OCI-LY7 (cell line): ENCODE measurements at regions not wholly inside any gene's neighbourhood (a gene's known extent, or its start where the extent isn't known, plus 50 kb on each side); places are given as distances from the start of the nearest gene placed in this dataset.

Source experiments
- BruUV-seq: library from RNA; stranded (reverse); fragments of 400-500 nt; replicated peaks from 2 replicates; lab custom pipeline; 2021; lab: Mats Ljungman, UMichigan
- CTCF ChIA-PET: fragments of 300-600 bp; sonication (Branson Sonifier 250); formaldehyde crosslinking; loops from one replicate; lab custom pipeline; 2022; ENCODE audit warnings: antibody characterized with exemption; ENCODE audit not compliant: unreplicated experiment; lab: Charles Lee
- POLR2A ChIA-PET: fragments of 300-600 bp; sonication (Branson Sonifier 250); formaldehyde crosslinking; loops from one replicate; lab custom pipeline; 2022; ENCODE audit warnings: antibody characterized with exemption; lab: Charles Lee
- DNase-seq: peaks from one replicate; pipeline ENCODE4 v3.0.0-alpha.2; 2015; ENCODE audit warnings: low spot score
- H2AFZ ChIP-seq: fragments of 200-600 bp; sonication (generic), shearing (Covaris generic); 2 replicates; pipeline ENCODE4 v1.6.1; 2014; ENCODE audit warnings: mild to moderate bottlenecking, antibody characterized with exemption, low read length, moderate library complexity
- H3K27ac ChIP-seq: fragments of 200-600 bp; sonication (generic); 2 replicates; pipeline ENCODE4 v1.5.1; 2014; ENCODE audit warnings: mixed run types, low read depth, mild to moderate bottlenecking, moderate library complexity, low read length, inconsistent platforms; ENCODE audit not compliant: poor library complexity, severe bottlenecking
- H3K36me3 ChIP-seq: fragments of 200-600 bp; sonication (generic); 2 replicates; pipeline ENCODE4 v1.6.1; 2014; ENCODE audit warnings: mild to moderate bottlenecking, antibody characterized with exemption, low read length, moderate library complexity, mixed read lengths; ENCODE audit not compliant: insufficient read depth
- H3K4me1 ChIP-seq: fragments of 200-600 bp; sonication (generic); 2 replicates; pipeline ENCODE4 v1.5.1; 2014; ENCODE audit warnings: mild to moderate bottlenecking, low read length; ENCODE audit not compliant: insufficient read depth, poor library complexity, severe bottlenecking
- H3K4me2 ChIP-seq: fragments of 200-600 bp; sonication (generic); 2 replicates; pipeline ENCODE4 v1.6.1; 2014; ENCODE audit warnings: mild to moderate bottlenecking, low read length
- H3K4me3 ChIP-seq: fragments of 200-600 bp; sonication (generic); 2 replicates; pipeline ENCODE4 v1.5.1; 2014; ENCODE audit warnings: mild to moderate bottlenecking, low read depth, low read length; ENCODE audit not compliant: poor library complexity, severe bottlenecking
- H3K79me2 ChIP-seq: fragments of 200-600 bp; sonication (generic); 2 replicates; pipeline ENCODE4 v1.6.1; 2016; ENCODE audit warnings: low read depth, mild to moderate bottlenecking, low read length, moderate library complexity, mixed read lengths; ENCODE audit not compliant: insufficient read depth
- H3K9me2 ChIP-seq: fragments of 200-600 bp; sonication (generic); 2 replicates; pipeline ENCODE4 v1.6.1; 2016; ENCODE audit warnings: mild to moderate bottlenecking, low read length, mixed read lengths; ENCODE audit not compliant: insufficient read depth
- H3K9me3 ChIP-seq: fragments of 200-600 bp; sonication (generic); 2 replicates; pipeline ENCODE4 v1.6.1; 2014; ENCODE audit warnings: mild to moderate bottlenecking, mixed run types, low read length, mixed read lengths
- H4K20me1 ChIP-seq: fragments of 200-600 bp; sonication (generic); 2 replicates; pipeline ENCODE4 v1.6.1; 2014; ENCODE audit warnings: mild to moderate bottlenecking, antibody characterized with exemption, low read length, moderate library complexity, mixed read lengths; ENCODE audit not compliant: insufficient read depth
- CTCF ChIP-seq: fragments of 200-600 bp; sonication (generic); conservative IDR thresholded peaks from 2 replicates; pipeline ENCODE4 v1.5.1; 2014; ENCODE audit warnings: mild to moderate bottlenecking, antibody characterized with exemption, low read length, moderate library complexity, mixed read lengths
- EZH2phosphoT487 ChIP-seq: fragments of 200-600 bp; sonication (generic); IDR thresholded peaks from 2 replicates; pipeline ENCODE4 v1.6.1; 2018; ENCODE audit warnings: low read depth, borderline replicate concordance, mild to moderate bottlenecking, mixed run types, antibody characterized with exemption, low read length, moderate library complexity, mixed read lengths
- intact Hi-C: fragments of 100-400 bp; cut with micrococcal nuclease; formaldehyde crosslinking; loops from one replicate; pipeline ENCODE4 v1.10.0; 2022; ENCODE audit not compliant: unreplicated experiment

- no peak for TF ChIP-seq EZH2phosphoT487
- no peak for TF ChIP-seq CTCF
- BruUV-seq = no TSS peak
- no peak for DNase-seq
- Histone ChIP-seq H2AFZ (no peak overlapping the region), H3K4me3 (no peak overlapping the region), H3K4me1 (no peaks in the 10 kb centered on the region), H3K9me2 (no peaks in the 10 kb centered on the region), H3K79me2 (no peaks in the 10 kb centered on the region), H3K4me2 (no peak overlapping the region), H3K27ac (no peak overlapping the region), H4K20me1 (no peaks in the 10 kb centered on the region), H3K9me3 (no peaks in the 10 kb centered on the region), H3K36me3 (no peaks in the 10 kb centered on the region)
- POLR2A ChIA-PET = no interaction called here
- intact Hi-C loops = no loop called here
- CTCF ChIA-PET = no interaction called here
These were observed 268.6 kb downstream of the SLC6A15 start for GRCh38 chr12:84643993-84644392.

GRCh38 chr12:84641940-84642545, 270.6 kb downstream of the SLC6A15 start:
- Histone ChIP-seq H3K4me2 (no peak overlapping the region), H3K4me1 (no peaks in the 10 kb centered on the region), H2AFZ (no peak overlapping the region), H3K27ac (no peak overlapping the region), H3K36me3 (no peaks in the 10 kb centered on the region), H3K79me2 (no peaks in the 10 kb centered on the region), H3K4me3 (no peak overlapping the region), H4K20me1 (no peaks in the 10 kb centered on the region), H3K9me2 (no peaks in the 10 kb centered on the region), H3K9me3 (no peaks in the 10 kb centered on the region)
- BruUV-seq = no TSS peak
- intact Hi-C loops = no loop called here
- TF ChIP-seq CTCF = no peak
- no peak for TF ChIP-seq EZH2phosphoT487
- DNase-seq = no peak
- ChIA-PET CTCF (no interaction called here), POLR2A (interaction anchor here (0.7 to 0.8 kb wide), 2 partner anchors 12 to 1306 kb away, joined by 3 read pairs; no protein-coding TSS in a partner anchor)

GRCh38 chr12:84638811-84639368, 273.7 kb downstream of the SLC6A15 start:
- H3K36me3 ChIP-seq = no peaks in the 10 kb centered on the region
- no peak overlapping the region for H3K4me2 ChIP-seq
- no peak for DNase-seq
- no peaks in the 10 kb centered on the region for H4K20me1 ChIP-seq
- H3K9me3 ChIP-seq = no peaks in the 10 kb centered on the region
- BruUV-seq = no TSS peak
- intact Hi-C loops = no loop called here
- H2AFZ ChIP-seq = no peak overlapping the region
- no peak overlapping the region for H3K27ac ChIP-seq
- no peaks in the 10 kb centered on the region for H3K9me2 ChIP-seq
- H3K4me3 ChIP-seq = no peak overlapping the region
- ChIA-PET CTCF (no interaction called here), POLR2A (no interaction called here)
- H3K79me2 ChIP-seq = no peaks in the 10 kb centered on the region
- no peak for TF ChIP-seq EZH2phosphoT487
- H3K4me1 ChIP-seq = no peaks in the 10 kb centered on the region
